Stimulated activated CD8-positive, alpha-beta memory T cell treated with anti-CD3 and anti-CD28 coated beads, Interleukin-12 subunit alpha, Interleukin-12 subunit beta, amount 100 ng/mL, for 24 hours (primary cell): ENCODE measurements at regions not wholly inside any gene's neighbourhood (a gene's known extent, or its start where the extent isn't known, plus 50 kb on each side); places are given as distances from the start of the nearest gene placed in this dataset.
"Not testable (repeated sequence)": the region's sequence is repeated elsewhere in the genome, so short reads cannot be mapped to it uniquely, and the experiment has no call there.

Source experiments
- DNase-seq: peaks from one replicate; pipeline ENCODE4 v3.0.0-alpha.2; 2020; ENCODE audit errors: extremely low read depth

- no peak for DNase-seq
Observed at GRCh38 chr7:52779004-52779403, 256.4 kb upstream of the POM121L12 start.

GRCh38 chr7:52777051-52777822 is 258.2 kb upstream of the POM121L12 start:
- DNase-seq: no peak

- no peak for DNase-seq
Observed at GRCh38 chr7:52775876-52776275, 259.6 kb upstream of the POM121L12 start.

- DNase-seq: no peak
Observed at GRCh38 chr7:52771177-52771576, 264.3 kb upstream of the POM121L12 start.

DNA sequence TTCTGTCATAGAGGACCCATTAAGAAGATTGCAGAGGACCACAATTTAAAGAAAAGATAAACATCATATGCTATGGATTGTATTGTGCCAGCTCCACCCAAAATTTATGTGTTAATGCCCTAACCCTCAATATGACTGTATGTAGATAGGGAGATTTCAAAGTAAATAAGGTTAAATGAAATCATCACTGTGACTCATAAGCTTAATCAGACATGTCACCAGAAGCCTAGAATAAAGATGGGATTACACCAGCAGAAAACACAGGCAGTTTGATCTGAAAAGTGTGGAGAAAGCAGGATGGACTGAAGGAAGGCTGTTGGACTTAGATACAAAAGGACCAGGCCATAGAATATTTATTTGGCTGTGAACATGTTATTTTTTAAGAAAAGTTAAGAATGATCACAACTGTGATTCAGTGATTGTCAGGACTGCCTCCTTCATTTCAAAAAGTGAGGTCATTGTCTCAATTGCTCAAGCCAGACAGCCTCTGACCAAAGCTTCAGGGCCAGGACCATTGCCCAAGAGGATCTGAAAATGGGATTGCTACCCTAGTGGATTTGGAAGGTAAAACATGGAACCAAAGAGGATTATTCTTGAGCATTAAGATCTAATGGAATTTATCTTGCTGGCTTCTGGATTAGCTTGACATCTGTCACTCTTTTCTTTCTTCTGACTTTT is 270.8 kb upstream of the POM121L12 start:
- DNase-seq: no peak

DNA sequence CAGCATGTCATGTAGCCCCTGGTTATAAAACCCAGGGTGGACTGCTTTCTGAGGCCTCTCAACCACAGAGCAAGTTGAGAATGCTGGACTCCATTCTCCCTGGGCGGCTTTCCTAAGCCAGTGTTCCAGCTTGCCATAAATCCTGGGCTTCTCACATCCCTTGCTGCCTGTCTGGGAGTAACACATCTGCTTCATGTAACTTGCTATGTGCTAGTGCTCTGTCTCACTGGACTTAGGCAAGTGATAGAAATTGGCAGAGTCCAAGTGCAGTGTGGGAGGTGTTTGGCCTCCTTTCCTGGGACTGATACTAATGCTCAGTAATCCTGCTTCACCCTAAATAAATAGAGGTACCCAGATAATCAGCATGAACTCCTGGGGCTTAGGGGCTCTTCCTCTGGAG is 277.1 kb upstream of the POM121L12 start:
- no peak for DNase-seq

GRCh38 chr7:52753855-52754254 is 281.6 kb upstream of the POM121L12 start:
- DNase-seq: no peak

- DNase-seq: no peak
Observed at GRCh38 chr7:52752891-52753290, 282.5 kb upstream of the POM121L12 start.

DNA sequence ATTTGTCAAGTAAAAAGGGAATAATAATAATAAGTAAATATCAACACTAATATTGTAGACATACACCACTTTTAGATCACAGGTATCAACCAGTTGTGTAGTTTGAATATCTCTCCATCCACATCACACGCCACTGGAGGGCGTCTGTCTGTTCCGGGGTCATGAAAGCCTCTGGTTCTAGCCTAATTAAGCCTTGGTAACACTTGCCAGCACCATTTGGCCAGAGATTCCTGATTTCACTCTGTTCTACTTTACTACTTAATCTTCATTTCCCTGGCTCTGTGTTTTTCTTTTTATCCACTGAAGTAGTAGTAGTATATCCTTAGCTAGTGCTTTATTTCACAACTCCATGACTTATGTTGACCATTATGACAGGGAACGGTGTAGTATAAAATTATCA is 285.6 kb upstream of the POM121L12 start:
- no peak for DNase-seq

DNA sequence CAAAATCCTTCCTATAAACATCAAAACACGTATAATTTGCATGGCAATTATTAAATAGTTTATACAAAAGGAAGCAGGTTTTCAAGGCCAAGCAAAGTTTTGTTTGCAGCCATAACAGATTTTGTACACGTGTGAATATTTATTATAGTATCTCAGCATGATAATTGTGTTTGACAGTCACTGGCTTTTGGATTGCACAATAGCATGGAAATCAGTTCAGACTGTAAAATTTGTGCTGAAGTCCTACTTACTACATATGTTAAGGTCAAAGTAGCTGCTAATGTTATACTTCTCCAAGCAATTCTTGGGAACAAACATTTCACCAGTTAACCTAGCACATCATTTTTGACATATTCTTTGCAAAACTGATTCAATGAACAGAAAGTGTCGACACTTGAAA is 287.6 kb upstream of the POM121L12 start:
- DNase-seq: no peak

GRCh38 chr7:52741670-52742290 is 293.7 kb upstream of the POM121L12 start:
- no peak for DNase-seq

DNA sequence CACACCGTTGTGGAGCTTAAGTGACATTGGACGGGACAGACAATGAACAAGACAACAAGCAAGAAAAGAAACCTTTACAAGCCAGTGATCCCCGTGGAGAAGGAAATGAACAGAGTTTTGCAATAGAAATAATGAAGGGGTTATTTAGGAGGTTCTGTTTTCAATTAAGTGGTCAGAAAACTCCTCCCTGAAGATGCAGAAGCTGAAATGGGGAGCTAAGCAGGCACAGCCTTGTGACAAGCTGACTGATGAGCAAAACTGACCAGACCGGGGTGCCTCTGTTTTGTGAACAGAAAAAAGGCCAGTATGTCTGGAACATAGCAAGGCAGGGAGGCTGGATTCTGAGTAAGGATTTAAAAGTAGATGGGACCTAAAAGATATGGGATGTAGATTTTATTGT is 299.8 kb upstream of the POM121L12 start:
- DNase-seq: no peak

- DNase-seq: not testable (repeated sequence)
Observed at GRCh38 chr7:52728683-52729082, 306.8 kb upstream of the POM121L12 start.

GRCh38 chr7:52727632-52728031 is 307.8 kb upstream of the POM121L12 start:
- no peak for DNase-seq

- DNase-seq: no peak
Observed at GRCh38 chr7:52726986-52727385, 308.4 kb upstream of the POM121L12 start.

DNA sequence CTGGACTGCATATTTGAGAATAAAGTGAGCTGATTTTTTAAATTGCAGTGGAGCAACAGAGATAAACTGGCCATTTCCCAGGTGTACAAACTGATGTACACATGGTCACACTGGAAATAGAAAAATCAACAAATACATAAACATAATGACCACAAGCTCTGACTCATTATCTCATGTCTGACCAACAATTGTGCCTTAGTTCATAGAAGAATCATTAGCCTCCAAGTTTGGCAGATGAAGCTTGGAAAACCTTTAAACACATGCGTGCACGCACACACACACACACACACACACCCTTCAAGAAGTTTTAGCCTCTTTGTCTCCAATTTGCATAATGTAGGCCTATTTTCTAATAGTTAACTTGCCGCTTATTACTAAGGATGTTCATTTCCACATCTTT is 308.9 kb upstream of the POM121L12 start:
- no peak for DNase-seq

DNA sequence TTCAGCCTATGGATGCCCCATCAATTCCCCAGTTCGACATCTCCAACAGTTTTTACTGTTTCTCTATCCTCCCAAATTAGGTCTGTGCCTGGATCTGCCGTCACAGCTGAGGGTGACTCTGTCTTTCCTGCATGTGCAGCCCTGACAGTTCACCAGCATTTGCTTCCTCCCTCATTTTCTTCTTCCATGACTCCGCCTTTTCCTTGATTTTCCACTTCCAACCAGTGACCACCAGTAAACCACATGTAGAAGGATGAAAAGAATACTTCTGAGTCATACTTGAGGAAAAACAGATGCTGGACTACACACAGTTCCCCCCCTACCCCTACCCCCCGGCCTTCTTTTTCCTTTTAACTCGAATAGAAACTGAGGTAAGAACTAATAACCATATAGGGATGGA is 311.8 kb upstream of the POM121L12 start:
- DNase-seq: no peak

- no peak for DNase-seq
Observed at GRCh38 chr7:52720856-52721255, 314.6 kb upstream of the POM121L12 start.

- no peak for DNase-seq
Observed at GRCh38 chr7:52719677-52720076, 315.8 kb upstream of the POM121L12 start.

- DNase-seq: no peak
Observed at GRCh38 chr7:52715701-52716100, 319.7 kb upstream of the POM121L12 start.

DNA sequence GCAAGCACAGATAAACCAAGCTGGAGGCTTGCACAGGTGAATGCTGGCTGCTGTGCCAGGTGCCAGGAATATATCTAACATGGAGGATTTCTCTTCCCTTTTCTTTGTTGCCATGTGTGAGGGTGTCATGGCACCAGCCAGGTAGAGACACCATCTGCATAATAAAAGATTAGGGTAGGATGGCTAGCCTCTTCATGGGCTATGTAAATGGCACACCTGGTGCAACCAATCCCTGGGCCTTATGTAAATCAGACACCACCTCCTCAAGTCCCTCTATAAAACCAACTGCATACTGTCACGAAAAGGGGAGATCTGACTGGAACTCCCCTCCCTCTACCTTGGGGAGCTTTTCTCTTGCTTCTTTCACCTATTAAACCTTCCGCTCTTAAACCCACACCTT is 322.5 kb upstream of the POM121L12 start:
- DNase-seq: no peak

DNA sequence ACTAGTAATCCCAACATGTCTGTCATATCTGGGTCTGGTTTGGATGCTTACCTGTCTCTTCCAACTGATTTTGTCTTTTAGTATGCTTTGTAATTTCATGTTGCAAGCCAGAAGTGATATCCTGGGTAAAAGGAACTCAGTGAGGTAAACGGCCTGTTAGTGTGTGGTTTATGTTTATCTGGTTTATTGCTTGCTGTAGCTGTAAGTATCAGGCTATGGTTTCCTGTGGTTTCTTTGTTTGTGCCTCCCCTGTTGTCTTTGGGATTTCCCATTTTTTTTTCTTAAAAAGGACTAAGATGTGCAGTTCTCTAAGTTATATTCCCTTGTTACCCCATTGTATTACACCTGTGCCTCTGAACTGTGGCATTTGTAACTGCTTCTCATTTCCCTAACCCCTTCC is 323.5 kb upstream of the POM121L12 start:
- no peak for DNase-seq

- no peak for DNase-seq
Observed at GRCh38 chr7:52708846-52709245, 326.6 kb upstream of the POM121L12 start.
